NCI-H146 treated with DMSO at 0.1 percent for 48 hours (cell line): ENCODE measurements at regions not wholly inside any gene's neighbourhood (a gene's known extent, or its start where the extent isn't known, plus 50 kb on each side); places are given as distances from the start of the nearest gene placed in this dataset.

ENCODE experiments used
- DNase-seq: peaks from one replicate; lab custom pipeline; 2025; ENCODE audit not compliant: unreplicated experiment; lab: John Stamatoyannopoulos, UW

- DNase-seq = no peak
Observed at GRCh38 chr4:15270201-15270600, 157.6 kb upstream of the C1QTNF7 start.

- DNase-seq = no peak
Observed at GRCh38 chr4:15286041-15286440, 141.8 kb upstream of the C1QTNF7 start.

- no peak for DNase-seq
Observed at GRCh38 chr4:15291122-15291521, 136.7 kb upstream of the C1QTNF7 start.

- DNase-seq = no peak
Observed at GRCh38 chr4:15293711-15294110, 134.1 kb upstream of the C1QTNF7 start.

- DNase-seq = no peak
Observed at GRCh38 chr4:15294202-15294601, 133.6 kb upstream of the C1QTNF7 start.

GRCh38 chr4:15294832-15295231 lies 133.0 kb upstream of the C1QTNF7 start:
- no peak for DNase-seq

- no peak for DNase-seq
Observed at GRCh38 chr4:15295421-15296162, 132.2 kb upstream of the C1QTNF7 start.

- no peak for DNase-seq
Observed at GRCh38 chr4:15297344-15297743, 130.5 kb upstream of the C1QTNF7 start.

GRCh38 chr4:15299627-15300026 lies 128.2 kb upstream of the C1QTNF7 start:
- DNase-seq = no peak

GRCh38 chr4:15303052-15303641 lies 124.7 kb upstream of the C1QTNF7 start:
- DNase-seq = no peak

GRCh38 chr4:15314974-15315373 lies 112.9 kb upstream of the C1QTNF7 start:
- no peak for DNase-seq

GRCh38 chr4:15317246-15317645 lies 110.6 kb upstream of the C1QTNF7 start:
- no peak for DNase-seq

- DNase-seq = no peak
Observed at GRCh38 chr4:15318621-15319348, 109.0 kb upstream of the C1QTNF7 start.

GRCh38 chr4:15320121-15320678 lies 107.6 kb upstream of the C1QTNF7 start:
- no peak for DNase-seq

GRCh38 chr4:15322006-15322405 lies 105.8 kb upstream of the C1QTNF7 start:
- DNase-seq = no peak

- no peak for DNase-seq
Observed at GRCh38 chr4:15325987-15326386, 101.8 kb upstream of the C1QTNF7 start.

- no peak for DNase-seq
Observed at GRCh38 chr4:15327311-15328298, 100.2 kb upstream of the C1QTNF7 start.

- DNase-seq = no peak
Observed at GRCh38 chr4:15331930-15332329, 95.9 kb upstream of the C1QTNF7 start.

- DNase-seq = no peak
Observed at GRCh38 chr4:15332377-15332776, 95.5 kb upstream of the C1QTNF7 start.
